HepG2 (cell line): ENCODE measurements at regions not wholly inside any gene's neighbourhood (a gene's known extent, or its start where the extent isn't known, plus 50 kb on each side); places are given as distances from the start of the nearest gene placed in this dataset.

Source experiments
- CREBL2 ChIP-seq: sonication (generic); formaldehyde crosslinking; IDR thresholded peaks from 2 replicates; pipeline ENCODE4 v1.8.1; 2023; ENCODE audit warnings: missing genetic modification reagents, mild to moderate bottlenecking, borderline replicate concordance
- HDAC2 ChIP-seq: sonication (generic); formaldehyde crosslinking; IDR thresholded peaks from 2 replicates; pipeline ENCODE4 v1.4.0; 2020; ENCODE audit warnings: missing genetic modification reagents
- HOXA3 ChIP-seq: sonication (generic); formaldehyde crosslinking; IDR thresholded peaks from 2 replicates; pipeline ENCODE4 v1.5.0; 2020; ENCODE audit warnings: missing genetic modification reagents
- MED13 ChIP-seq: sonication (generic); formaldehyde crosslinking; IDR thresholded peaks from 2 replicates; pipeline ENCODE4 v1.5.0; 2020; ENCODE audit warnings: missing genetic modification reagents
- MYPOP ChIP-seq: sonication (generic); formaldehyde crosslinking; IDR thresholded peaks from 2 replicates; pipeline ENCODE4 v1.8.1; 2023; ENCODE audit warnings: mild to moderate bottlenecking, moderate library complexity, missing genetic modification reagents
- NFIC ChIP-seq: IDR thresholded peaks from 2 replicates; pipeline ENCODE4 v1.6.1; 2012; ENCODE audit warnings: mild to moderate bottlenecking, low read length, inconsistent platforms
- ZBTB49 ChIP-seq: sonication (generic); formaldehyde crosslinking; IDR thresholded peaks from 2 replicates; pipeline ENCODE4 v1.4.0; 2020; ENCODE audit warnings: missing genetic modification reagents, borderline replicate concordance
- ZHX1 ChIP-seq: sonication (generic); formaldehyde crosslinking; IDR thresholded peaks from 2 replicates; pipeline ENCODE4 v1.8.1; 2022; ENCODE audit warnings: low read depth, mild to moderate bottlenecking, missing genetic modification reagents
- ZNF331 ChIP-seq: sonication (generic); formaldehyde crosslinking; IDR thresholded peaks from 2 replicates; pipeline ENCODE4 v1.4.0; 2020; ENCODE audit warnings: missing genetic modification reagents
- ZNF350 ChIP-seq: sonication (generic); formaldehyde crosslinking; IDR thresholded peaks from 2 replicates; pipeline ENCODE4 v1.4.0; 2020; ENCODE audit warnings: mild to moderate bottlenecking, low read depth, missing genetic modification reagents, borderline replicate concordance
- ZNF547 ChIP-seq: sonication (generic); formaldehyde crosslinking; IDR thresholded peaks from 2 replicates; pipeline ENCODE4 v1.5.1; 2020; ENCODE audit warnings: mild to moderate bottlenecking, missing genetic modification reagents
- ZNF570 ChIP-seq: sonication (generic); formaldehyde crosslinking; IDR thresholded peaks from 2 replicates; pipeline ENCODE4 v1.4.0; 2020; ENCODE audit warnings: mild to moderate bottlenecking, missing genetic modification reagents, borderline replicate concordance
- ZNF607 ChIP-seq: sonication (generic); formaldehyde crosslinking; IDR thresholded peaks from 2 replicates; pipeline ENCODE4 v1.5.1; 2020; ENCODE audit warnings: missing genetic modification reagents, mild to moderate bottlenecking, borderline replicate concordance
- ZNF615 ChIP-seq: sonication (generic); formaldehyde crosslinking; IDR thresholded peaks from 2 replicates; pipeline ENCODE4 v1.5.0; 2020; ENCODE audit warnings: mild to moderate bottlenecking, missing genetic modification reagents, borderline replicate concordance
- TF ChIP-seq, protein P1 (sequence below): sonication (generic); formaldehyde crosslinking; IDR thresholded peaks from 2 replicates; pipeline ENCODE4 v1.9.0; 2021; ENCODE audit warnings: missing genetic modification reagents, borderline replicate concordance
- TF ChIP-seq, protein P2 (sequence below): IDR thresholded peaks from 2 replicates; pipeline ENCODE4 v1.6.1; 2016; ENCODE audit warnings: missing compliant biosample characterization, missing genetic modification reagents, borderline replicate concordance
- TF ChIP-seq, protein P3 (sequence below): IDR thresholded peaks from 2 replicates; pipeline ENCODE4 v1.6.1; 2016; ENCODE audit warnings: mild to moderate bottlenecking

DNA sequence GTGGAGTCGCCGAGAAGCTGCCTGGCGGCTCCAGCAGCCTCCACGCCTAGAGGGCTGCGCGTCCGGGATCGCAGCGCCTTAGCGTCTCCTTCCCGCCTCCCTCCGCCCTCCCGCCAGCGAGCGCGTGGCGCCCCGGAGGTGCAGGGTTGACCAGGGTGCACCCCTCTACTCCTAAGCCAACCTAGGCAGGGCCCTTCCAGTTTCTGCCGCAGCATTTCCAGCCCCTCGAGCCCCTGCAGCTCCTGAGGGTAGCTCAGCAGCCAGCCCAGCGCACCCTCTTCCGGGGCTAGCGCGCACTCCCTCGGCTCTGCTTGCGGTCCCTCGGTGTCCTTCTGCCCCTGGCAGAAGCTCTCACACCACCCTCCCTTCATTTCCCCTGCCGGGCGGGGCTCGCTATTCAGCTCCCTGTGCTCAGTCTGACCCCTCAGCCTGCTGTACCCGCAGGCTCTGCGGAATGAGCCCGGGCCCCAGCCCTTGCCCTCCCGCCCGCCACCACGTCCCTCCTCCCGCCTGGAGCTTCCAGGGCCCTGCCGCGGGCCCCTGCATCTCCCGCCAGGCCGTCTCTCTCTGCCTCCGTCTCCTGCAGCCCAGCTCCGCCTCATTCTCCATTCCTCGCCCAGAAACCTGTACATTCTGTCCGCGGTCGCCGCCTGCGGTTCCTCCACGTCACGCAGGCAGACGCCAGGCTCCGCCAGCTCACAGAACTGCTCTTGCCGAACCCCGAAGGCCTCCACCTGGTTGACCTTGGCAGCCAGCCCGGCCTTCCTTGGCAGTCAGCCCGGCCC, 61.8 kb downstream of the SPATA31C2 start (continued):
- TF ChIP-seq MYPOP (CRISPR knock-in tag), result no peak
- TF ChIP-seq CREBL2 (CRISPR knock-in tag), result no peak
- TF ChIP-seq ZHX1, result no peak
- TF ChIP-seq NFIC, result no peak
- TF ChIP-seq ZNF350 (CRISPR knock-in tag), result no peak
- no peak for TF ChIP-seq ZNF547 (CRISPR knock-in tag)
- TF ChIP-seq HDAC2 (CRISPR knock-in tag), result no peak
- no peak for TF ChIP-seq ZNF570 (CRISPR knock-in tag)
- TF ChIP-seq, protein P1, sequence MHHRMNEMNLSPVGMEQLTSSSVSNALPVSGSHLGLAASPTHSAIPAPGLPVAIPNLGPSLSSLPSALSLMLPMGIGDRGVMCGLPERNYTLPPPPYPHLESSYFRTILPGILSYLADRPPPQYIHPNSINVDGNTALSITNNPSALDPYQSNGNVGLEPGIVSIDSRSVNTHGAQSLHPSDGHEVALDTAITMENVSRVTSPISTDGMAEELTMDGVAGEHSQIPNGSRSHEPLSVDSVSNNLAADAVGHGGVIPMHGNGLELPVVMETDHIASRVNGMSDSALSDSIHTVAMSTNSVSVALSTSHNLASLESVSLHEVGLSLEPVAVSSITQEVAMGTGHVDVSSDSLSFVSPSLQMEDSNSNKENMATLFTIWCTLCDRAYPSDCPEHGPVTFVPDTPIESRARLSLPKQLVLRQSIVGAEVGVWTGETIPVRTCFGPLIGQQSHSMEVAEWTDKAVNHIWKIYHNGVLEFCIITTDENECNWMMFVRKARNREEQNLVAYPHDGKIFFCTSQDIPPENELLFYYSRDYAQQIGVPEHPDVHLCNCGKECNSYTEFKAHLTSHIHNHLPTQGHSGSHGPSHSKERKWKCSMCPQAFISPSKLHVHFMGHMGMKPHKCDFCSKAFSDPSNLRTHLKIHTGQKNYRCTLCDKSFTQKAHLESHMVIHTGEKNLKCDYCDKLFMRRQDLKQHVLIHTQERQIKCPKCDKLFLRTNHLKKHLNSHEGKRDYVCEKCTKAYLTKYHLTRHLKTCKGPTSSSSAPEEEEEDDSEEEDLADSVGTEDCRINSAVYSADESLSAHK, result no peak
- TF ChIP-seq ZBTB49 (CRISPR knock-in tag), result no peak
- no peak for TF ChIP-seq MED13 (CRISPR knock-in tag)
- TF ChIP-seq, protein P2, sequence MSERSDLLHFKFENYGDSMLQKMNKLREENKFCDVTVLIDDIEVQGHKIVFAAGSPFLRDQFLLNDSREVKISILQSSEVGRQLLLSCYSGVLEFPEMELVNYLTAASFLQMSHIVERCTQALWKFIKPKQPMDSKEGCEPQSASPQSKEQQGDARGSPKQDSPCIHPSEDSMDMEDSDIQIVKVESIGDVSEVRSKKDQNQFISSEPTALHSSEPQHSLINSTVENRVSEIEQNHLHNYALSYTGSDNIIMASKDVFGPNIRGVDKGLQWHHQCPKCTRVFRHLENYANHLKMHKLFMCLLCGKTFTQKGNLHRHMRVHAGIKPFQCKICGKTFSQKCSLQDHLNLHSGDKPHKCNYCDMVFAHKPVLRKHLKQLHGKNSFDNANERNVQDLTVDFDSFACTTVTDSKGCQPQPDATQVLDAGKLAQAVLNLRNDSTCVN, result no peak
- TF ChIP-seq HOXA3 (CRISPR knock-in tag), result 0 out of 2 replicates have a peak, but pooled peaks have one; percentile 14
- no peak for TF ChIP-seq ZNF615 (CRISPR knock-in tag)
- TF ChIP-seq, protein P3, sequence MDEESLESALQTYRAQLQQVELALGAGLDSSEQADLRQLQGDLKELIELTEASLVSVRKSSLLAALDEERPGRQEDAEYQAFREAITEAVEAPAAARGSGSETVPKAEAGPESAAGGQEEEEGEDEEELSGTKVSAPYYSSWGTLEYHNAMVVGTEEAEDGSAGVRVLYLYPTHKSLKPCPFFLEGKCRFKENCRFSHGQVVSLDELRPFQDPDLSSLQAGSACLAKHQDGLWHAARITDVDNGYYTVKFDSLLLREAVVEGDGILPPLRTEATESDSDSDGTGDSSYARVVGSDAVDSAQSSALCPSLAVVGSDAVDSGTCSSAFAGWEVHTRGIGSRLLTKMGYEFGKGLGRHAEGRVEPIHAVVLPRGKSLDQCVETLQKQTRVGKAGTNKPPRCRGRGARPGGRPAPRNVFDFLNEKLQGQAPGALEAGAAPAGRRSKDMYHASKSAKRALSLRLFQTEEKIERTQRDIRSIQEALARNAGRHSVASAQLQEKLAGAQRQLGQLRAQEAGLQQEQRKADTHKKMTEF (CRISPR knock-in tag), result no peak
- no peak for TF ChIP-seq ZNF607
- no peak for TF ChIP-seq ZNF331 (CRISPR knock-in tag)
